D721Med (cell line): ENCODE measurements at regions not wholly inside any gene's neighbourhood (a gene's known extent, or its start where the extent isn't known, plus 50 kb on each side); places are given as distances from the start of the nearest gene placed in this dataset.

ENCODE experiments used
- DNase-seq: peaks from one replicate; pipeline ENCODE4 v3.0.0; 2011; ENCODE audit warnings: low spot score; ENCODE audit not compliant: insufficient read length
- FAIRE-seq: peaks from 2 replicates; lab custom pipeline; 2011; peaks lifted over from hg19 to GRCh38; lab: Jason Lieb, UNC
- CTCF ChIP-seq: IDR thresholded peaks from 2 replicates; pipeline ENCODE4 v1.5.1; 2012; ENCODE audit warnings: mild to moderate bottlenecking, control low read depth; ENCODE audit not compliant: insufficient read depth; ENCODE audit errors: missing control alignments

- FAIRE-seq (no peak), DNase-seq (no peak)
- TF ChIP-seq CTCF = no peak
Measured at GRCh38 chr2:198660501-198660900, 797.2 kb downstream of the SATB2 start.

- TF ChIP-seq CTCF = no peak
- DNase-seq = no peak
- FAIRE-seq = no peak
Measured at GRCh38 chr2:198659096-198659870, 798.5 kb downstream of the SATB2 start.

DNA sequence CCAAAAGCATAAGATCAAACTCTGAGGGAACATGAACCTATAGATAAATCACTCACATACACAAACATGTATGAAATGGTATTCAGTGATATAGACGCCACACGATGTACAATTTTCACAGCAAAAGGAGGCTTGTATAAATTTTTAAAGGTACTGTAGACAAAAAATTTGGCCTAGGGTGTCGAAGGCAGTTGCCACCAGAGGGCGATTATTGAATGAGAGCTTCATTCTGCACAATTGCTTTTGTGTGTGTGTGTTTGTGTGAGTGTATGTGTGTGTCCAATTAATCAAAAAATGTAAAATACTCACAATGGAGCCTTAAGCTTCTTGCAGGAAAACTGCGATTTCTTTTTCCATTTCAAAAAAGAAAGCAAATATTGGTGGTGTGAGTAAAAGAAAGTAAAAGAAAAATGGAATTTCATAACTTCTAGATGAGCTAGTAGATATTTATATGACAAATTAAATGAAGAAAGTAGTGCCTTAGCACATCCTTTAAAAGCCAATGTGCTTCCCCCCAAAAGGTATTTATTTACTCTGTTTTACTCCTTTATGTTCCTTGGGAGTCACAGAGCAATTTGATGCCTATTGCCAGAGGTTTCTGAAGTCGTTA is 800.1 kb downstream of the SATB2 start:
- DNase-seq (no peak), FAIRE-seq (no peak)
- TF ChIP-seq CTCF = peak; percentile 42

- no peak for TF ChIP-seq CTCF
- DNase-seq = no peak
- no peak for FAIRE-seq
Measured at GRCh38 chr2:198656869-198657268, 800.9 kb downstream of the SATB2 start.

- no peak for TF ChIP-seq CTCF
- FAIRE-seq = peak; percentile 53
Measured at GRCh38 chr2:198654646-198655045, 803.1 kb downstream of the SATB2 start.

DNA sequence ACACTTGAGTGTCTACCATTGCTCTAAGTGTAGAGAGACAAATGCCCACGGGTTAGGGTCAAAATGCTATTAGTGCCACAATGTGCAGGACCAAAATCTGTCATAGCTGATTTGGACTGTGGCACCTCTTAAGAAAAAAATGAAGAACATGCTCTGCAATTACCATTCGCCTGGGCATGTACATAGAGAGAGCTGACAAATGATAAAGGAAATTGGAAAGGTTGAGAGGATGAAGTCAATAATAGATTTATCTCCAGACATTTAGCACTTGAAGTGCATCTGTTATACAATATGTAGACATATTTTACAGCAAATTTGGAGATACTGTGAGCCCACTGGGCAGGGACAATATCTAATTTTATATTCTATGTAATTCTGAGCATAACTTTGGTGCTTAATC is 804.4 kb downstream of the SATB2 start:
- TF ChIP-seq CTCF = no peak
- DNase-seq (no peak), FAIRE-seq (no peak)

More at GRCh38 chr2:198654646-198655045, 803.1 kb downstream of the SATB2 start:
- no peak for DNase-seq

GRCh38 chr2:198652461-198652860 is 805.3 kb downstream of the SATB2 start:
- DNase-seq (no peak), FAIRE-seq (no peak)
- TF ChIP-seq CTCF = no peak
